ENCODE measurements at regions not wholly inside any gene's neighbourhood (a gene's known extent, or its start where the extent isn't known, plus 50 kb on each side); places are given as distances from the start of the nearest gene placed in this dataset.

DNA sequence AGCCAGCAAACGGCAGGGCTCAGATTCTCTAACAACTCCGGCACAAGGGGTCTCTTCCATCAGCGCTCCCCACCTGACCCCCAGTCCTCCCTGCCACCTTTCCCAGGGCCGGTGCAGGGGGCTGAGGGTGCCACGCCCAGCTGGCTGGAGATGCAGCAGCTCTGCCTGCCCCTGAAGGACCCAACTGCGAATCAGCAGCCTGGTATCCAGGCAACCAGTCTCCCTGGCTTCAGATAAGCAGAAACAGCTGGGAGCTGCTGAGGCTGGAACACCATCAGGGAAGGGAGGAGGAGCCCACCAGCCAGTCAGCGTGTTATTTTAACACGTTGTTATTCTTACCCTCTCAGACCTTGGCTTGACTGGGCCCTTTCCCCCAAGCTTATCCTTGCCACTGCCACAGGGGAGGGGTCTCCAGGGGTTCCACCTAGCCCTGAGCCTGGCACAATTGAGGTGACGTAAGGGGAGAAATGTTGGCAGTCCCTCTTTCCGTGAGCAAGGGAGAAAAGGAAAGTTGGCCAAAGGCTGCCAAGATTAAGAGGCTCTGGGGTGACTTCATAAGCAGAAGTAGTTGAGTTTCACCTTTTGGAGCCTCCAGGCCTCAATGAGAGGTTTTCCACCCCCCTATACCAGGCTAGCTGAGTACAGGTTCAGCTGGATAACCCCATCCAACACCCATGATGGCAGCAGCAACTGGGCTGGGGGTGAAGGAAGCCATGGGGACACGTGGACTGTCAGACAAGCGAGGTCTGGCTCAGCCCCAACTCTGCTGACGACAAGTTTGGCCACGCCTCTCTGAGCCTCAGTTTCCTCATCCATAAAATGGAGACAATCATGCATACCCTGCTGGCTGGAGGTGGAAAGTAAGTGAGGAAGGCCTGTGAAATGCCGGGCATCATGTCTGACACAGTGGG lies 91.1 kb downstream of the IRF2BPL start:
- Histone ChIP-seq H3K4me2 (ENCODE audit: low read length) (no peak overlapping the region), H3K27ac (no peak overlapping the region), H3K9ac (no peak overlapping the region), H3K36me3 (ENCODE audit: control insufficient read depth, insufficient read depth, low read length) (no peaks in the 10 kb centered on the region), H3K27me3 (ENCODE audit: control insufficient read depth, insufficient read depth, low read length) (no peaks in the 10 kb centered on the region), H2AFZ (peak overlapping the region; percentile 35), H3K9me3 (ENCODE audit: control insufficient read depth, low read length) (no peaks in the 10 kb centered on the region), H3K79me2 (no peaks in the 10 kb centered on the region), H3K4me3 (ENCODE audit: low read depth, low read length) (no peak overlapping the region), H3K4me1 (peaks cover 11% of the 10 kb centered on the region)
- TF ChIP-seq, protein P1, sequence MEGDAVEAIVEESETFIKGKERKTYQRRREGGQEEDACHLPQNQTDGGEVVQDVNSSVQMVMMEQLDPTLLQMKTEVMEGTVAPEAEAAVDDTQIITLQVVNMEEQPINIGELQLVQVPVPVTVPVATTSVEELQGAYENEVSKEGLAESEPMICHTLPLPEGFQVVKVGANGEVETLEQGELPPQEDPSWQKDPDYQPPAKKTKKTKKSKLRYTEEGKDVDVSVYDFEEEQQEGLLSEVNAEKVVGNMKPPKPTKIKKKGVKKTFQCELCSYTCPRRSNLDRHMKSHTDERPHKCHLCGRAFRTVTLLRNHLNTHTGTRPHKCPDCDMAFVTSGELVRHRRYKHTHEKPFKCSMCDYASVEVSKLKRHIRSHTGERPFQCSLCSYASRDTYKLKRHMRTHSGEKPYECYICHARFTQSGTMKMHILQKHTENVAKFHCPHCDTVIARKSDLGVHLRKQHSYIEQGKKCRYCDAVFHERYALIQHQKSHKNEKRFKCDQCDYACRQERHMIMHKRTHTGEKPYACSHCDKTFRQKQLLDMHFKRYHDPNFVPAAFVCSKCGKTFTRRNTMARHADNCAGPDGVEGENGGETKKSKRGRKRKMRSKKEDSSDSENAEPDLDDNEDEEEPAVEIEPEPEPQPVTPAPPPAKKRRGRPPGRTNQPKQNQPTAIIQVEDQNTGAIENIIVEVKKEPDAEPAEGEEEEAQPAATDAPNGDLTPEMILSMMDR (IDR thresholded peaks at IDR 0.05) = no peak

DNA sequence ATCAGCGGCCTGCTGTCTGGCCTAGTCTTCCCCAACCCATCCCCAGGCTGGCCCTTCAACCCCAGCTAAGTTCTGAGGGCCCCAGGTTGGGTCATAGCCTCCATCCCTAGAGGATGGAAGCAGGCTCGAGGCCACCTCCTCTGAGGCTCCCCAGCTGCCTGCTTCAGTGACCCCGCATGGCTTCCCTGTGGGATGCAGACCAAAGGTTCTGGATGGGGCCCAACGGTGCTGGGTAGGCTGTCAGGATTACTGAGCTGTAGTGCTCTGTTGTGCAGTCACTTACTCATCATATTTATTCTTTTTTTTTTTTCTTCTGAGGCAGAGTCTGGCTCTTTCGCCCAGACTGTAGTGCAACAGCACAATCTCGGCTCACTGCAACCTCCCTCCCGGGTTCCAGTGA lies 92.0 kb downstream of the IRF2BPL start:
- no peak overlapping the region for H3K27ac ChIP-seq
- H3K4me1 ChIP-seq = peaks cover 20% of the 10 kb centered on the region
- H3K27me3 ChIP-seq (ENCODE audit: control insufficient read depth, insufficient read depth, low read length) = no peaks in the 10 kb centered on the region
- H3K9ac ChIP-seq = no peak overlapping the region
- no peaks in the 10 kb centered on the region for H3K9me3 ChIP-seq (ENCODE audit: control insufficient read depth, low read length)
- no peak overlapping the region for H3K4me2 ChIP-seq (ENCODE audit: low read length)
- TF ChIP-seq, protein P1 (IDR thresholded peaks at IDR 0.05) = no peak
- H2AFZ ChIP-seq = peak overlapping the region; percentile 13
- H3K36me3 ChIP-seq (ENCODE audit: control insufficient read depth, insufficient read depth, low read length) = no peaks in the 10 kb centered on the region
- H3K79me2 ChIP-seq = no peaks in the 10 kb centered on the region
- no peak overlapping the region for H3K4me3 ChIP-seq (ENCODE audit: low read depth, low read length)

DNA sequence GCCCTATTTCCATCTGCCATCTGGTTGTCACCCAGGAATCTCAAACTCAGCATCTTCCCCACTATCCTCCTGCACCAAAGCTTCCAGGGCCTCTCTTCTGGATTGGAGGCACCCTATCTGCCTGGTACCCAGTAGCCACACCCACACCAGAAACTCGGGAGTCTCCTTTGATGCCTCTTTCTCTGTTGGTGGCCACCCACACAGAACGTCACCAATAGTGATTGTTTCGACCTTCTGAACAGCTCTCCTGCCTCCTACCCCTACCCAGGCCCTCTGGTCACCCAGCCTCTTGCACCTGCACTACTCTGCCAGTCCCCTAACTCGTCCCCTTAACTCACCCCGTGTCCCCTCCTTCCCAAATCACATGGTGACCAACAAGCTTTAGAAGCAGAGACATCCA lies 95.0 kb downstream of the IRF2BPL start:
- Histone ChIP-seq H3K9me3 (ENCODE audit: control insufficient read depth, low read length) (no peaks in the 10 kb centered on the region), H3K27ac (no peak overlapping the region), H3K4me3 (ENCODE audit: low read depth, low read length) (no peak overlapping the region), H3K4me2 (ENCODE audit: low read length) (no peak overlapping the region), H3K4me1 (peaks cover 46% of the 10 kb centered on the region), H3K36me3 (ENCODE audit: control insufficient read depth, insufficient read depth, low read length) (no peaks in the 10 kb centered on the region), H3K27me3 (ENCODE audit: control insufficient read depth, insufficient read depth, low read length) (no peaks in the 10 kb centered on the region), H3K79me2 (no peaks in the 10 kb centered on the region), H3K9ac (no peak overlapping the region), H2AFZ (no peak overlapping the region)
- TF ChIP-seq, protein P1 (IDR thresholded peaks at IDR 0.05) = no peak

DNA sequence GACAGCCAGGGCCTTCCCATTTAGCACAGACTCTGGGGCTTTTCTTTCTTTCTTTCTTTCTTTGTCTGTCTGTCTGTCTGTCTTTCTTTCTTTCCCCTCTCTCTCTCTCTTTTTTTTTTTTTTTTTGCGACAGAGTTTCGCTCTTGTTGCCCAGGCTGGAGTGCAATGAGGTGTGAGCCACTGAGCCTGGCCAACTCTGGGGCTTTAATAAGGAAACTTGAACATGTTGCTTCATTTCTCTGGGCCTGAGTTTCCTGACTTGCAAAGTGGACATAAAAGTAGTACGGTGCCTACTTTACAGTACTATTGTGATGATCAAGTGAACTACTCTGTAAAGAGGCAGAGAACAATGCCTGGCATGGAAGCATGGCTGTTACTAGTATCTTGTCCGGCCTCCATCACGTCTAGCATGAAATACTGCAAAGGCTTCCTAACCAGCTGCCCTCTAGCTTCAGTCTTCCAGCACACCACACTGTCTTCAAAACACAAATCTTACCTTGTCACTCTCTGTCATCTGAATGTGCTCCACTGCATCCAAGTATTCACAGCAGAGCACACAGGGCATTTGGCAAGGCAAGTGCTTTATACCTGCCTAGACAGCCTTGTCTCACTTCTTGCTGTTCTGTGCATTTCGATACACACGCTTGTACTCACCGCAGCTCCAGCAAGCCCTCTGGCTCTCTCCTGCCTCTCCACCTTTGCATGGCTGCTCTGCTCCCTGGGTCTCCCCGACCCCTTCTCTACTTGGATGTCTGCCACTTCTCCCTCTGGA lies 96.7 kb downstream of the IRF2BPL start:
- Histone ChIP-seq H3K9me3 (ENCODE audit: control insufficient read depth, low read length) (no peaks in the 10 kb centered on the region), H3K9ac (no peak overlapping the region), H2AFZ (peak overlapping the region; percentile 61), H3K27me3 (ENCODE audit: control insufficient read depth, insufficient read depth, low read length) (no peaks in the 10 kb centered on the region), H3K36me3 (ENCODE audit: control insufficient read depth, insufficient read depth, low read length) (no peaks in the 10 kb centered on the region), H3K4me1 (peaks cover 56% of the 10 kb centered on the region), H3K4me2 (ENCODE audit: low read length) (no peak overlapping the region), H3K4me3 (ENCODE audit: low read depth, low read length) (no peak overlapping the region), H3K27ac (peak overlapping the region; percentile 92), H3K79me2 (no peaks in the 10 kb centered on the region)
- TF ChIP-seq, protein P1 (IDR thresholded peaks at IDR 0.05) = no peak

Data from parathyroid adenoma (tissue), 2 donors.